H1 (cell line): ENCODE measurements at regions not wholly inside any gene's neighbourhood (a gene's known extent, or its start where the extent isn't known, plus 50 kb on each side); places are given as distances from the start of the nearest gene placed in this dataset.

ENCODE experiments used
- CTCF ChIA-PET: fragments of 300-600 bp; sonication (Branson Sonifier 250); formaldehyde crosslinking; loops from one replicate; lab custom pipeline; 2021; ENCODE audit not compliant: partially characterized antibody; lab: Charles Lee
- POLR2A ChIA-PET: fragments of 300-600 bp; sonication (Branson Sonifier 250); formaldehyde crosslinking; loops from one replicate; lab custom pipeline; 2021; ENCODE audit warnings: inconsistent platforms; ENCODE audit not compliant: partially characterized antibody; lab: Charles Lee
- DNase-seq, 2 experiments: peaks; one replicate each; pipeline versions ENCODE4 v3.0.0 to v3.0.0-alpha.2; 2010 to 2022; ENCODE audit warnings: low spot score in 2 of 2, low read depth in 1 of 2, mixed read lengths in 1 of 2
- FAIRE-seq: peaks from 2 replicates; lab custom pipeline; 2011; peaks lifted over from hg19 to GRCh38; lab: Jason Lieb, UNC
- H2AFZ ChIP-seq: 2 replicates; pipeline ENCODE4 v1.8.1; 2012; ENCODE audit warnings: low read length, inconsistent platforms
- H2AK5ac ChIP-seq: 2 replicates; pipeline ENCODE4 v1.6.1; 2013; ENCODE audit warnings: low read depth, low read length
- H2BK120ac ChIP-seq: replicated peaks from 2 replicates; pipeline ENCODE3; 2013; ENCODE audit warnings: low read depth, low read length, inconsistent platforms
- H2BK12ac ChIP-seq: 2 replicates; pipeline ENCODE4 v1.6.1; 2013; ENCODE audit warnings: low read depth, low read length
- H2BK15ac ChIP-seq: 2 replicates; pipeline ENCODE4 v1.6.1; 2013; ENCODE audit warnings: low read length
- H2BK20ac ChIP-seq: 2 replicates; pipeline ENCODE4 v1.6.1; 2013; ENCODE audit warnings: low read length
- H2BK5ac ChIP-seq: 2 replicates; pipeline ENCODE4 v1.6.1; 2013; ENCODE audit warnings: low read depth, low read length
- H3K14ac ChIP-seq: 2 replicates; pipeline ENCODE4 v1.6.1; 2013; ENCODE audit warnings: inconsistent platforms; ENCODE audit not compliant: insufficient read length
- H3K18ac ChIP-seq: 2 replicates; pipeline ENCODE4 v1.6.1; 2013; ENCODE audit warnings: low read length; ENCODE audit errors: extremely low read depth
- H3K23ac ChIP-seq: 2 replicates; pipeline ENCODE4 v1.6.1; 2013; ENCODE audit warnings: inconsistent platforms; ENCODE audit not compliant: insufficient read length
- H3K23me2 ChIP-seq: 2 replicates; pipeline ENCODE4 v1.6.1; 2013; ENCODE audit warnings: low read depth, low read length
- H3K27ac ChIP-seq: 2 replicates; pipeline ENCODE4 v1.6.1; 2011; ENCODE audit warnings: low read depth, low read length, inconsistent platforms
- H3K27me3 ChIP-seq, 4 experiments: replicated peaks in 1 of 4; 1 replicate in 1 of 4; 2 replicates in 3 of 4; pipeline versions ENCODE4 v1.6.1 to v1.8.1; 2011 to 2013; ENCODE audit warnings: low read length in 3 of 4, mild to moderate bottlenecking in 3 of 4, inconsistent platforms in 2 of 4, mixed read lengths in 2 of 4, moderate library complexity in 1 of 4; ENCODE audit not compliant: control insufficient read depth in 3 of 4, insufficient read depth in 3 of 4; ENCODE audit errors: extremely low read depth in 1 of 4
- H3K36me3 ChIP-seq, 4 experiments: 2 replicates each; pipeline versions ENCODE4 v1.6.1 to v1.8.1; 2011 to 2013; ENCODE audit warnings: mild to moderate bottlenecking in 4 of 4, low read length in 3 of 4, moderate library complexity in 2 of 4, control low read depth in 1 of 4, inconsistent platforms in 1 of 4; ENCODE audit not compliant: insufficient read depth in 4 of 4, control insufficient read depth in 2 of 4
- H3K4ac ChIP-seq: replicated peaks from 2 replicates; pipeline ENCODE3; 2013; ENCODE audit warnings: low read length, low read depth, mixed read lengths, inconsistent platforms; ENCODE audit not compliant: insufficient read length
- H3K4me1 ChIP-seq, 4 experiments: replicated peaks in 1 of 4; 1 replicate in 1 of 4; 2 replicates in 3 of 4; pipeline versions ENCODE4 v1.6.1 to v1.8.1; 2011 to 2013; ENCODE audit warnings: low read length in 3 of 4, inconsistent platforms in 2 of 4, mixed read lengths in 1 of 4; ENCODE audit not compliant: insufficient read depth in 4 of 4, control insufficient read depth in 3 of 4
- H3K4me2 ChIP-seq, 2 experiments: 2 replicates each; pipeline versions ENCODE4 v1.6.1 to v1.8.1; 2011 to 2013; ENCODE audit warnings: low read depth in 2 of 2, low read length in 2 of 2, control low read depth in 1 of 2, inconsistent platforms in 1 of 2, mild to moderate bottlenecking in 1 of 2; ENCODE audit not compliant: insufficient read depth in 1 of 2
- H3K4me3 ChIP-seq, 4 experiments: fragments of 200-600, 300-600 bp in 1 of 4; sonication (generic), shearing (Covaris generic), sonication (Bioruptor Twin) in 1 of 4; 2 replicates each; pipeline versions ENCODE4 v1.5.1 to v1.8.1; 2011 to 2016; ENCODE audit warnings: low read length in 4 of 4, low read depth in 3 of 4, control low read depth in 2 of 4, inconsistent platforms in 2 of 4, mild to moderate bottlenecking in 2 of 4, mixed read lengths in 1 of 4, moderate library complexity in 1 of 4; ENCODE audit not compliant: insufficient read depth in 2 of 4; ENCODE audit errors: extremely low read depth in 1 of 4
- H3K56ac ChIP-seq: replicated peaks from 2 replicates; pipeline ENCODE3; 2013; ENCODE audit warnings: low read depth, mild to moderate bottlenecking, mixed read lengths, low read length, inconsistent platforms; ENCODE audit not compliant: insufficient read length
- H3K79me1 ChIP-seq: 2 replicates; pipeline ENCODE4 v1.6.1; 2013; ENCODE audit warnings: low read depth, low read length, control low read depth
- H3K79me2 ChIP-seq, 2 experiments: 2 replicates each; pipeline versions ENCODE4 v1.6.1 to v1.8.1; 2012 to 2013; ENCODE audit warnings: low read length in 2 of 2, mild to moderate bottlenecking in 2 of 2, inconsistent platforms in 1 of 2; ENCODE audit not compliant: insufficient read depth in 2 of 2, control insufficient read depth in 1 of 2
- H3K9ac ChIP-seq, 4 experiments: replicated peaks in 1 of 4; 1 replicate in 1 of 4; 2 replicates in 3 of 4; pipeline versions ENCODE4 v1.6.1 to v1.8.1; 2011 to 2013; ENCODE audit warnings: low read depth in 3 of 4, low read length in 3 of 4, control low read depth in 2 of 4, mild to moderate bottlenecking in 2 of 4, moderate library complexity in 2 of 4, inconsistent platforms in 1 of 4; ENCODE audit errors: extremely low read depth in 1 of 4
- H3K9me3 ChIP-seq, 2 experiments: 2 replicates each; pipeline versions ENCODE4 v1.6.1 to v1.8.1; 2012 to 2013; ENCODE audit warnings: mild to moderate bottlenecking in 2 of 2, moderate library complexity in 2 of 2, control low read depth in 1 of 2, inconsistent platforms in 1 of 2, low read depth in 1 of 2, low read length in 1 of 2, mixed read lengths in 1 of 2; ENCODE audit not compliant: insufficient read depth in 2 of 2
- H4K20me1 ChIP-seq, 2 experiments: replicated peaks in 1 of 2; 2 replicates each; pipeline versions ENCODE3 to v1.8.1; 2011 to 2013; ENCODE audit warnings: inconsistent platforms in 2 of 2, low read length in 2 of 2, mild to moderate bottlenecking in 1 of 2; ENCODE audit not compliant: insufficient read depth in 2 of 2, control insufficient read depth in 1 of 2
- H4K5ac ChIP-seq: 2 replicates; pipeline ENCODE4 v1.6.1; 2013; ENCODE audit warnings: low read length, low read depth, mixed read lengths, inconsistent platforms; ENCODE audit not compliant: insufficient read length
- H4K8ac ChIP-seq: 2 replicates; pipeline ENCODE4 v1.8.0; 2013; ENCODE audit warnings: mild to moderate bottlenecking, moderate library complexity, low read length, inconsistent platforms; ENCODE audit not compliant: insufficient read depth; ENCODE audit errors: extremely low read depth
- H4K91ac ChIP-seq: replicated peaks from 2 replicates; pipeline ENCODE3; 2013; ENCODE audit warnings: low read length, mixed read lengths, inconsistent platforms; ENCODE audit not compliant: insufficient read length
- SIN3A ChIP-seq, 2 experiments: IDR thresholded peaks in 1 of 2; conservative IDR thresholded peaks in 1 of 2; 2 replicates each; pipeline ENCODE4 v1.6.1; 2011 to 2012; ENCODE audit warnings: low read length in 2 of 2, improper control_type of control experiment in 1 of 2, low read depth in 1 of 2, mild to moderate bottlenecking in 1 of 2
- WGBS, 2 experiments: shearing (Covaris generic) in 1 of 2; methylation state at CpG; one replicate each; pipeline versions ENCODE4 v1.1.6 to v1.1.7; 2013 to 2015; ENCODE audit warnings: low lambda C conversion rate in 2 of 2, mixed read lengths in 2 of 2, inconsistent platforms in 1 of 2, low coverage in 1 of 2, missing lambda C conversion rate in 1 of 2; ENCODE audit not compliant: insufficient replicate concordance in 2 of 2, insufficient coverage in 1 of 2, insufficient read length in 1 of 2; ENCODE audit errors: extremely low coverage in 1 of 2, missing lambda C conversion rate in 1 of 2; 5-methylcytosine and 5-hydroxymethylcytosine counted together

DNA sequence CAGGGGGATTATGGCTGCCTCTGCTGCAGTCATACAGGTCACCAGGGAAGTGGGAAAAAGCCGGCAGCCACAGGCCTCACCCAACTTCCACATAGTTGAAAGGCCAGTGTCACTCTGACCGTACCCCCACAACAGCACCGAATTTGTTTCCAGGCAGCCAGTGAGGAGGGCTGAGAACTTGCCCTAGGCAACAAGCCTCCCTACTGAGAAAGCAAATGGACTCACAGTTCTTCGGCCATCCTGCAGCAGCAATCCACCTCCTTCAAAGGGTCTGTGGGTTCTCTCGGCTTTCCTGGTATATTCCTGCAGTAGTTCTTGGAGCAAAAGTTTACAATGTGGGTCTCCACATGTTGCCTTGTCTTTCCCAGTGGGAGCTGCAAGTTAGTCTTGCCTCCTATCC lies 251.3 kb downstream of the ETNK1 start:
- no peaks in the 10 kb centered on the region for H3K79me1 ChIP-seq
- no peak overlapping the region for H2BK12ac ChIP-seq
- DNase-seq (no peak), FAIRE-seq (no peak)
- no peak overlapping the region for H3K27ac ChIP-seq
- no peak overlapping the region for H2BK5ac ChIP-seq
- no peak for TF ChIP-seq SIN3A (conservative IDR thresholded peaks at IDR 0.05 in 1 of 2, IDR thresholded peaks at IDR 0.05 in 1 of 2; ENCODE audit: low read depth in 1 of 2, low read length in 2 of 2)
- H3K23ac ChIP-seq = no peak overlapping the region
- 0 out of 2 replicates have a peak, but pooled peaks cover 2% of the 10 kb centered on the region for H3K23me2 ChIP-seq
- H3K27me3 ChIP-seq = no peaks in the 10 kb centered on the region
- H4K91ac ChIP-seq = no peak overlapping the region
- no peak overlapping the region for H2BK120ac ChIP-seq
- ChIA-PET CTCF (interaction anchor here (1.0 kb wide), 1 partner anchor 21 kb away, joined by 3 read pairs; no protein-coding TSS in a partner anchor), POLR2A (no interaction called here)
- H2AFZ ChIP-seq = no peak overlapping the region
- no peak overlapping the region for H3K9ac ChIP-seq
- 91% methylated on average over 5 of the region's 5 CpGs; no CpG with 5 or more reads in 1 of the 2 experiments for WGBS, 2 experiments
- H3K56ac ChIP-seq = no peak overlapping the region
- H3K4me3 ChIP-seq = no peak overlapping the region
- no peak overlapping the region for H3K4me2 ChIP-seq
- no peaks in the 10 kb centered on the region for H3K9me3 ChIP-seq
- H2AK5ac ChIP-seq = no peak overlapping the region
- H3K79me2 ChIP-seq = no peaks in the 10 kb centered on the region
- no peak overlapping the region for H2BK15ac ChIP-seq
- H2BK20ac ChIP-seq = no peak overlapping the region
- no peak overlapping the region for H4K8ac ChIP-seq
- H3K36me3 ChIP-seq = no peaks in the 10 kb centered on the region
- H3K4ac ChIP-seq = no peak overlapping the region
- no peaks in the 10 kb centered on the region for H3K4me1 ChIP-seq
- H4K20me1 ChIP-seq = no peaks in the 10 kb centered on the region
- H3K14ac ChIP-seq = no peak overlapping the region
- no peak overlapping the region for H3K18ac ChIP-seq
- no peak overlapping the region for H4K5ac ChIP-seq
